Left lung (tissue), 4 donors: ENCODE measurements at regions not wholly inside any gene's neighbourhood (a gene's known extent, or its start where the extent isn't known, plus 50 kb on each side); places are given as distances from the start of the nearest gene placed in this dataset.
A peak's percentile ranks its signal among the peaks of the same experiment; 100 is the strongest.

Source experiments
- ATAC-seq: fragments of 200-7000 bp; cut with Tn5 transposase; one replicate; pipeline ENCODE4 v1.9.1; 2020; ENCODE audit warnings: moderate library complexity
- DNase-seq, 4 donors: peaks; one replicate each; pipeline ENCODE4 v3.0.0-alpha.2; 2013 to 2020
- H3K27ac ChIP-seq, 2 donors: fragments of 200-600 bp; sonication (generic) in 1 of 2; one replicate each; pipeline versions ENCODE4 v1.5.0 to v1.8.0; 2020 to 2021
- H3K27me3 ChIP-seq, 2 donors: fragments of 200-600 bp; sonication (generic) in 1 of 2; one replicate each; pipeline versions ENCODE4 v1.5.0 to v1.8.0; 2020 to 2021
- H3K36me3 ChIP-seq, 2 donors: fragments of 200-600 bp; sonication (generic) in 1 of 2; one replicate each; pipeline versions ENCODE4 v1.5.0 to v1.8.0; 2020 to 2021
- H3K4me1 ChIP-seq, 2 donors: fragments of 200-600 bp; one replicate each; pipeline ENCODE4 v1.8.0; 2021
- H3K4me3 ChIP-seq, 2 donors: fragments of 200-600 bp; sonication (generic) in 1 of 2; one replicate each; pipeline versions ENCODE4 v1.5.0 to v1.8.0; 2020 to 2021; ENCODE audit warnings: mild to moderate bottlenecking in 1 of 2
- H3K9me3 ChIP-seq, 2 donors: fragments of 200-600 bp; sonication (generic) in 1 of 2; one replicate each; pipeline versions ENCODE4 v1.5.0 to v1.8.0; 2020 to 2021
- intact Hi-C, 2 donors: fragments of 100-400 bp; cut with DNase I; formaldehyde crosslinking; loops; one replicate each; pipeline versions ENCODE4 v1.11.2 to v1.14.2; 2022
- TF ChIP-seq, protein P1 (sequence below), 2 donors: fragments of 200-600 bp; sonication (generic) in 1 of 2; IDR thresholded peaks; one replicate each; pipeline versions ENCODE4 v1.5.0 to v1.8.0; 2021; ENCODE audit warnings: antibody characterized with exemption in 2 of 2
- donor health status: DM: no; HTN: yes; CAD: no.
- donor health status: DM: no; HTN: no; CAD: no.

DNA sequence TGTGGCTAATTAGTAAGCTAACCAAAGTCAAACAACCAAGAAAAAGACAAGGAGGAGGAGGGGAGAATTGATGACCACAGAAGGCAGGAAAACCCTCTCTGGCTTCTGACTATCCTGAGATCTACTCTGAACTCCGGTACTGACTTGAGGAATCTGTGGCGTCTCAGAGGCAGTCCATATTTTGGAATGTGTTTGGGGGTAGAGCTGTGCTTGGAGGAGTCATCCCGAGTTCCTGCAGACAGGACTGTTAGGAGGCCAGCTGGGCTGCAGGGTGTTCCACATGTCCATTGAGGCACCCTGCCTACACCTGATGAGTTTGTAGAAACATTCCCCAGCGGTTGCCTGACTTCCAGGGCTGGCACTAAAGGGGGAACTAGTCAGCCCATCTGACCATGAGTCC lies 91.6 kb downstream of the PLCE1 start:
- ATAC-seq (no peak), DNase-seq (no peak)
- H3K4me3 ChIP-seq, result no peak overlapping the region
- H3K9me3 ChIP-seq, result no peaks in the 10 kb centered on the region
- no peak overlapping the region for H3K27ac ChIP-seq
- no peaks in the 10 kb centered on the region for H3K36me3 ChIP-seq
- H3K27me3 ChIP-seq, result no peaks in the 10 kb centered on the region
- peaks cover 0 to 6% of the 10 kb centered on the region in 2 donors for H3K4me1 ChIP-seq
- TF ChIP-seq, protein P1, sequence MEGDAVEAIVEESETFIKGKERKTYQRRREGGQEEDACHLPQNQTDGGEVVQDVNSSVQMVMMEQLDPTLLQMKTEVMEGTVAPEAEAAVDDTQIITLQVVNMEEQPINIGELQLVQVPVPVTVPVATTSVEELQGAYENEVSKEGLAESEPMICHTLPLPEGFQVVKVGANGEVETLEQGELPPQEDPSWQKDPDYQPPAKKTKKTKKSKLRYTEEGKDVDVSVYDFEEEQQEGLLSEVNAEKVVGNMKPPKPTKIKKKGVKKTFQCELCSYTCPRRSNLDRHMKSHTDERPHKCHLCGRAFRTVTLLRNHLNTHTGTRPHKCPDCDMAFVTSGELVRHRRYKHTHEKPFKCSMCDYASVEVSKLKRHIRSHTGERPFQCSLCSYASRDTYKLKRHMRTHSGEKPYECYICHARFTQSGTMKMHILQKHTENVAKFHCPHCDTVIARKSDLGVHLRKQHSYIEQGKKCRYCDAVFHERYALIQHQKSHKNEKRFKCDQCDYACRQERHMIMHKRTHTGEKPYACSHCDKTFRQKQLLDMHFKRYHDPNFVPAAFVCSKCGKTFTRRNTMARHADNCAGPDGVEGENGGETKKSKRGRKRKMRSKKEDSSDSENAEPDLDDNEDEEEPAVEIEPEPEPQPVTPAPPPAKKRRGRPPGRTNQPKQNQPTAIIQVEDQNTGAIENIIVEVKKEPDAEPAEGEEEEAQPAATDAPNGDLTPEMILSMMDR (IDR thresholded peaks at IDR 0.05), result no peak
- intact Hi-C loops, result no loop called here

DNA sequence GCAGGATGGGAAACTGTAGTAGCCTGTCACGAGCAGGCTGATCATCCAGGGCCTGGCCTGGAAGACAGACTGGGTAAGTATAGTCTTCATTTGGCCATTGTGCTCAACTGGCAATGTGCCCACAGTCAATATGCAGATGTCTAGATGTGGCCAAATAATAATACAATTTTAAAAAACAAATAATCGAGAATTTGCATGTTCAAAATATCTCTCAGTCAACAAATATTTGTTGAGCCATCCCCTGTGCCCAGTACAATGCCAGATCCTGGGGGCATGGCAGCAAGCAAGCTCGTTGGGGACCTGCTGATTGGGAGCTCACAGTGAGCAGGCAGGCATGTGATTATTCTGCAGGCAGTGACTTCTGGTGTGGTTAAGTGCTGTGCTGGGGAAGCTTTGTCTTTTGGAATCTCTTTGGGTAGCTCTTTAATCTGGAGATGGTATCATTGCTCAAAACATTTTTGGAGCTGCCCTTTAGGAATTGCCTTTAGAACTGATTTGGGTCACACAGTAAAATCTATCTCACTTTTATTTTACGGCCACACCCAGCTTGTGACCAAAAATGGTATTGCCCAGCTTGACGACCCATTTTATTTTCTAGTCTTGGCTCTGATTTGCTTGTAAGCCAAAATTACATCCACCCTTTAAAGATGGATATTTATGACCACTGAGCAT lies 92.2 kb downstream of the PLCE1 start:
- no peak for ATAC-seq
- H3K36me3 ChIP-seq, result no peaks in the 10 kb centered on the region
- intact Hi-C loops, result no loop called here
- no peak overlapping the region for H3K27ac ChIP-seq
- H3K27me3 ChIP-seq, result no peaks in the 10 kb centered on the region
- H3K4me1 ChIP-seq, result peaks cover 0 to 6% of the 10 kb centered on the region in 2 donors
- H3K4me3 ChIP-seq, result no peak overlapping the region
- no peaks in the 10 kb centered on the region for H3K9me3 ChIP-seq
- TF ChIP-seq, protein P1 (IDR thresholded peaks at IDR 0.05), result no peak
- DNase-seq, result no peak

DNA sequence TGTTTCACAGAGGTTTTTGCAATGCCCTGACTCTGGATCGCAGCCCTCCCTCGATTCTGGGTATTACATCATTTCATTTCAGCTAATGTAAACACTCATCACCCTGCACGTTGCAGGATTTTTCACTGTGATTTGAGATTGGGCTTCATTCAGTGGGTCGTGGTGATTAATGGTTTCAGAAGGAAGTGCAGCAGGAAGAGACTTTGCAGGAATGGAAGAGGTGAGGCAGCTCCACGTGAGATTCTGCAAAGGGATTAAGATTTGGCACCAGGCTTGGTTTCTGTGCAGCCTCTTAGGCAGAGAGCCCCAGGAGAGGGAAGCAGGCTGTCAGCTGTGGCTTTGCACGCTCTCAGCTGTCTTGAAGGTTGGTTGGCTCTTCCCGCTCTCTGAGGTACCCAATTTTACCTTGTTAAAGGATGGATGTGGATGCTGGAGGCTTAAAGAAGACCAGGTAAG lies 95.2 kb downstream of the PLCE1 start:
- H3K36me3 ChIP-seq, result no peaks in the 10 kb centered on the region
- H3K9me3 ChIP-seq, result no peaks in the 10 kb centered on the region
- H3K4me3 ChIP-seq, result no peak overlapping the region
- TF ChIP-seq, protein P1 (IDR thresholded peaks at IDR 0.05), result no peak
- H3K4me1 ChIP-seq, result peaks cover 0 to 6% of the 10 kb centered on the region in 2 donors
- no peaks in the 10 kb centered on the region for H3K27me3 ChIP-seq
- ATAC-seq (peak; percentile 80), DNase-seq (peak in 2 of 4 donors; percentile 73 to 80)
- intact Hi-C loops, result no loop called here
- no peak overlapping the region for H3K27ac ChIP-seq

DNA sequence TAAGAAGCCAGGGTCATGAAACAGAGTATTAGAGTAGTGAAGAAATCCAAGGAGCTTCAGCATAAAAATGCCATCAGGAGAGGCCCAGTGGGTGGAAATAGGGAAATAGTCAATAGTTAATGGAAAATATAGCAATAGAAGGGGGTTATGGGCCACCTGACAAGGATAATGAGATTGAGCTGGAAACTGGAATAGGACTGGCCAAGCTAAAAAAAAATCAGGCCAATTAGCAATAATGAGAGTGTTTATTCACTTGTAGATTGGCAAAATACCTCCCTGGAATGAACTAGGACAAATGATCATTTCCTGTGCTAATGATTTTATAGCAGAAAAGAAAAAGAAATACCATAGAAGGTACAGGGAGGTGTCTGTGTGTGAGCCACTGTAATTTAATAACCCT lies 97.9 kb downstream of the PLCE1 start:
- TF ChIP-seq, protein P1 (IDR thresholded peaks at IDR 0.05), result no peak
- Histone ChIP-seq H3K27ac (no peak overlapping the region), H3K36me3 (no peaks in the 10 kb centered on the region), H3K9me3 (no peaks in the 10 kb centered on the region), H3K4me1 (peaks cover 0 to 6% of the 10 kb centered on the region in 2 donors), H3K27me3 (no peaks in the 10 kb centered on the region), H3K4me3 (no peak overlapping the region)
- intact Hi-C loops, result no loop called here
- no peak for ATAC-seq
- DNase-seq, result no peak

DNA sequence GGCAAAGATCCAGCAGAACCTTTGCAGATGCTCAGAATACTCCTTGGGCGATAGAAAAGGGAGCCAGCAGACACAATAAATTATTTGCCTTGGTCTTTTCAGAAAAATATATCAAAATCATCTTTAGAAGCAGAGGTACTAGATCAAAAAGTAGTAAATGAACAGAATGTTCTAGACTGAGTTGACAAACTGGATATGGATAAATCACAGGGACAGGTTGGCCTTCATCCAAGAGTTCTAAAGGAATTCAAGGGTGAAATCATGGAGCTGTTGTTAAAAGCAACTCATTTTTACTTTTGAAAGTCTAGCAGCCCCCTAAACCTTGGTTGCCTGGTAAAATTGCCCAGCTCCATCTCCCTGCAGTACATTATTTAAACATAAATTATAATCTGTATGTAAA lies 99.1 kb downstream of the PLCE1 start:
- H3K27ac ChIP-seq, result no peak overlapping the region
- DNase-seq, result no peak

More for the DNA sequence above, 99.1 kb downstream of the PLCE1 start:
- intact Hi-C loops, result no loop called here
- no peak for ATAC-seq
- no peaks in the 10 kb centered on the region for H3K9me3 ChIP-seq
- peaks cover 0 to 6% of the 10 kb centered on the region in 2 donors for H3K4me1 ChIP-seq
- H3K36me3 ChIP-seq, result no peaks in the 10 kb centered on the region
- H3K4me3 ChIP-seq, result no peak overlapping the region
- H3K27me3 ChIP-seq, result no peaks in the 10 kb centered on the region
- TF ChIP-seq, protein P1 (IDR thresholded peaks at IDR 0.05), result no peak
